Fibroblast of the aortic adventitia (primary cell): ENCODE measurements at regions not wholly inside any gene's neighbourhood (a gene's known extent, or its start where the extent isn't known, plus 50 kb on each side); places are given as distances from the start of the nearest gene placed in this dataset.

Experiments used
- DNase-seq: peaks from one replicate; pipeline ENCODE4 v3.0.0-alpha.2; 2010; ENCODE audit warnings: low read depth
- H3K4me3 ChIP-seq: 2 replicates; pipeline ENCODE4 v1.5.1; 2011; ENCODE audit warnings: low read depth, mild to moderate bottlenecking, control low read depth, low read length, moderate library complexity
- CTCF ChIP-seq: IDR thresholded peaks from 2 replicates; pipeline ENCODE4 v1.5.1; 2011; ENCODE audit warnings: mild to moderate bottlenecking, low read length, control low read depth, inconsistent platforms; ENCODE audit not compliant: insufficient read depth

GRCh38 chr6:126176282-126176681, 163.6 kb upstream of the CENPW start:
- H3K4me3 ChIP-seq = no peak overlapping the region
- DNase-seq = peak; percentile 61
- TF ChIP-seq CTCF = peak; percentile 39

GRCh38 chr6:126180585-126180984, 159.3 kb upstream of the CENPW start:
- no peak overlapping the region for H3K4me3 ChIP-seq
- no peak for TF ChIP-seq CTCF
- peak; percentile 90 for DNase-seq

GRCh38 chr6:126181173-126181741, 158.7 kb upstream of the CENPW start:
- no peak overlapping the region for H3K4me3 ChIP-seq
- DNase-seq = no peak
- TF ChIP-seq CTCF = no peak

GRCh38 chr6:126181890-126182289, 158.0 kb upstream of the CENPW start:
- no peak overlapping the region for H3K4me3 ChIP-seq
- DNase-seq = no peak

GRCh38 chr6:126182650-126183311, 157.1 kb upstream of the CENPW start:
- TF ChIP-seq CTCF = no peak

More at GRCh38 chr6:126181890-126182289, 158.0 kb upstream of the CENPW start:
- TF ChIP-seq CTCF = no peak

GRCh38 chr6:126185774-126186173, 154.1 kb upstream of the CENPW start:
- H3K4me3 ChIP-seq = no peak overlapping the region
- no peak for TF ChIP-seq CTCF
- no peak for DNase-seq

More at GRCh38 chr6:126182650-126183311, 157.1 kb upstream of the CENPW start:
- peak; percentile 53 for DNase-seq
- H3K4me3 ChIP-seq = no peak overlapping the region
